CD4-positive, alpha-beta T cell (primary cell): ENCODE measurements at regions not wholly inside any gene's neighbourhood (a gene's known extent, or its start where the extent isn't known, plus 50 kb on each side); places are given as distances from the start of the nearest gene placed in this dataset.

Source experiments
- ATAC-seq: fragments of 200-7000 bp; cut with Tn5 transposase; one replicate; pipeline ENCODE4 v1.10.0; 2022; ENCODE audit warnings: mild to moderate bottlenecking; ENCODE audit not compliant: poor library complexity
- CTCF ChIA-PET: fragments of 350-600 bp; sonication (Branson Sonifier 250); formaldehyde crosslinking; loops from one replicate; lab custom pipeline; 2021; ENCODE audit warnings: antibody characterized with exemption, inconsistent platforms; lab: Charles Lee
- POLR2A ChIA-PET: fragments of 350-600 bp; sonication (Branson Sonifier 250); formaldehyde crosslinking; loops from one replicate; lab custom pipeline; 2021; ENCODE audit warnings: antibody characterized with exemption, inconsistent platforms; lab: Charles Lee
- DNase-seq, 14 experiments: peaks; one replicate each; pipeline ENCODE4 v3.0.0-alpha.2; 2013 to 2020; ENCODE audit warnings: mixed read lengths in 2 of 14
- H3K27ac ChIP-seq, 2 donors: one replicate each; pipeline versions ENCODE4 v1.5.1 to v1.7.0; 2013; ENCODE audit warnings: low read length in 2 of 2, low read depth in 1 of 2, mild to moderate bottlenecking in 1 of 2
- H3K27me3 ChIP-seq, 2 experiments: 1 replicate in 1 of 2; 2 replicates in 1 of 2; pipeline versions ENCODE4 v1.6.1 to v1.7.0; 2013; ENCODE audit warnings: low read length in 2 of 2, control low read depth in 1 of 2, mild to moderate bottlenecking in 1 of 2, moderate library complexity in 1 of 2; ENCODE audit not compliant: insufficient read depth in 2 of 2, control insufficient read depth in 1 of 2
- H3K36me3 ChIP-seq: one replicate; pipeline ENCODE4 v1.6.1; 2013; ENCODE audit warnings: low read length, control low read depth; ENCODE audit not compliant: insufficient read depth
- H3K4me1 ChIP-seq: one replicate; pipeline ENCODE4 v1.6.1; 2013; ENCODE audit warnings: low read length, control low read depth; ENCODE audit not compliant: insufficient read depth
- H3K4me3 ChIP-seq: one replicate; pipeline ENCODE4 v1.5.1; 2013; ENCODE audit warnings: mild to moderate bottlenecking, low read length, moderate library complexity
- H3K9me3 ChIP-seq, 2 experiments: 1 replicate in 1 of 2; 2 replicates in 1 of 2; pipeline versions ENCODE4 v1.6.1 to v1.7.0; 2013; ENCODE audit warnings: low read length in 2 of 2, mild to moderate bottlenecking in 2 of 2, control low read depth in 1 of 2, moderate library complexity in 1 of 2; ENCODE audit not compliant: control insufficient read depth in 1 of 2, insufficient read depth in 1 of 2
- H3K27ac Mint-ChIP-seq: one replicate; pipeline ENCODE4 v1.8.0; 2020; ENCODE audit warnings: mixed read lengths
- H3K27me3 Mint-ChIP-seq: one replicate; pipeline ENCODE4 v1.8.0; 2021; ENCODE audit warnings: mixed read lengths
- H3K36me3 Mint-ChIP-seq: one replicate; pipeline ENCODE4 v1.8.0; 2021; ENCODE audit warnings: low read depth, mixed read lengths
- H3K4me1 Mint-ChIP-seq: one replicate; pipeline ENCODE4 v1.8.0; 2021; ENCODE audit warnings: low read depth, mixed read lengths
- H3K4me3 Mint-ChIP-seq: one replicate; pipeline ENCODE4 v1.8.0; 2020; ENCODE audit warnings: mild to moderate bottlenecking, mixed read lengths
- H3K9me3 Mint-ChIP-seq: one replicate; pipeline ENCODE4 v1.8.0; 2020; ENCODE audit warnings: mixed read lengths
- CTCF ChIP-seq: fragments of 200-600 bp; IDR thresholded peaks from one replicate; pipeline ENCODE4 v1.8.0; 2022; ENCODE audit warnings: antibody characterized with exemption, mild to moderate bottlenecking
- intact Hi-C, 2 experiments: fragments of 100-400 bp; cut with DNase I in 1 of 2; cut with micrococcal nuclease in 1 of 2; formaldehyde crosslinking; loops; one replicate each; pipeline versions ENCODE4 v1.15.1 to v1.9.0; 2023 to 2025; cut with DNase I, micrococcal nuclease

- DNase-seq (no peak), ATAC-seq (no peak)
- Mint-ChIP-seq H3K27me3 (no peaks in the 10 kb centered on the region), H3K9me3 (peaks cover 3% of the 10 kb centered on the region), H3K36me3 (no peaks in the 10 kb centered on the region), H3K4me1 (no peaks in the 10 kb centered on the region), H3K27ac (no peak overlapping the region), H3K4me3 (no peak overlapping the region)
- CTCF ChIA-PET: no interaction called here
- no peak overlapping the region for H3K4me3 ChIP-seq
- TF ChIP-seq CTCF: no peak
- H3K4me1 ChIP-seq: no peaks in the 10 kb centered on the region
- peaks cover 0 to 9% of the 10 kb centered on the region in 2 experiments for H3K9me3 ChIP-seq
- intact Hi-C loops: no loop called here
- POLR2A ChIA-PET: no interaction called here
- H3K36me3 ChIP-seq: no peaks in the 10 kb centered on the region
- no peak overlapping the region for H3K27ac ChIP-seq
- no peaks in the 10 kb centered on the region for H3K27me3 ChIP-seq
These were observed 625.4 kb downstream of the TBL1XR1 start for GRCh38 chr3:176571926-176572325.

GRCh38 chr3:176570992-176571391 is 626.3 kb downstream of the TBL1XR1 start:
- Mint-ChIP-seq H3K36me3 (no peaks in the 10 kb centered on the region), H3K4me3 (no peak overlapping the region), H3K4me1 (no peaks in the 10 kb centered on the region), H3K9me3 (peaks cover 3% of the 10 kb centered on the region), H3K27me3 (no peaks in the 10 kb centered on the region), H3K27ac (no peak overlapping the region)
- intact Hi-C loops: no loop called here
- ATAC-seq (no peak), DNase-seq (no peak)
- no peaks in the 10 kb centered on the region for H3K4me1 ChIP-seq
- ChIA-PET CTCF (no interaction called here), POLR2A (no interaction called here)
- H3K4me3 ChIP-seq: no peak overlapping the region
- H3K27me3 ChIP-seq: no peaks in the 10 kb centered on the region
- H3K36me3 ChIP-seq: no peaks in the 10 kb centered on the region
- peaks cover 0 to 9% of the 10 kb centered on the region in 2 experiments for H3K9me3 ChIP-seq
- H3K27ac ChIP-seq: no peak overlapping the region
- no peak for TF ChIP-seq CTCF

GRCh38 chr3:176568189-176568588 is 629.1 kb downstream of the TBL1XR1 start:
- Histone ChIP-seq H3K36me3 (no peaks in the 10 kb centered on the region), H3K27ac (no peak overlapping the region), H3K4me3 (no peak overlapping the region), H3K4me1 (no peaks in the 10 kb centered on the region), H3K27me3 (no peaks in the 10 kb centered on the region), H3K9me3 (peaks cover 0 to 9% of the 10 kb centered on the region in 2 experiments)
- intact Hi-C loops: no loop called here
- Mint-ChIP-seq H3K9me3 (peaks cover 6% of the 10 kb centered on the region), H3K27me3 (no peaks in the 10 kb centered on the region), H3K4me1 (no peaks in the 10 kb centered on the region), H3K27ac (no peak overlapping the region), H3K4me3 (no peak overlapping the region), H3K36me3 (no peaks in the 10 kb centered on the region)
- DNase-seq (no peak), ATAC-seq (no peak)
- TF ChIP-seq CTCF: no peak
- ChIA-PET POLR2A (no interaction called here), CTCF (no interaction called here)
